HFFc6 (cell line): ENCODE measurements at regions not wholly inside any gene's neighbourhood (a gene's known extent, or its start where the extent isn't known, plus 50 kb on each side); places are given as distances from the start of the nearest gene placed in this dataset.

Experiments used
- DNase-seq: peaks from one replicate; pipeline ENCODE4 v3.0.0-alpha.2; 2018
- H3K27ac Mint-ChIP-seq: 2 replicates; pipeline ENCODE4 v1.8.0; 2020; ENCODE audit warnings: mild to moderate bottlenecking, mixed read lengths
- H3K27me3 Mint-ChIP-seq: 2 replicates; pipeline ENCODE4 v1.8.0; 2021; ENCODE audit warnings: mild to moderate bottlenecking, moderate library complexity, mixed read lengths; ENCODE audit not compliant: insufficient read depth
- H3K36me3 Mint-ChIP-seq: 2 replicates; pipeline ENCODE4 v1.8.0; 2021; ENCODE audit warnings: low read depth, mixed read lengths
- H3K4me1 Mint-ChIP-seq: 2 replicates; pipeline ENCODE4 v1.8.0; 2020; ENCODE audit warnings: low read depth, mixed read lengths
- H3K4me3 Mint-ChIP-seq: 2 replicates; pipeline ENCODE4 v1.8.0; 2020; ENCODE audit warnings: mild to moderate bottlenecking, moderate library complexity, mixed read lengths
- H3K9me3 Mint-ChIP-seq: 2 replicates; pipeline ENCODE4 v1.8.0; 2020; ENCODE audit warnings: mild to moderate bottlenecking, mixed read lengths
- CTCF ChIP-seq: fragments of 200-600 bp; sonication (generic); IDR thresholded peaks from 2 replicates; pipeline ENCODE4 v1.5.0; 2021; ENCODE audit warnings: antibody characterized with exemption, mild to moderate bottlenecking

- DNase-seq: no peak
- no peak for TF ChIP-seq CTCF
- no peaks in the 10 kb centered on the region for H3K4me1 Mint-ChIP-seq
- H3K27me3 Mint-ChIP-seq: peaks cover 2% of the 10 kb centered on the region; the same call in 1 of the 2 replicates
- no peak overlapping the region for H3K27ac Mint-ChIP-seq
- H3K4me3 Mint-ChIP-seq: no peak overlapping the region
- peaks cover 68% of the 10 kb centered on the region for H3K9me3 Mint-ChIP-seq
- no peaks in the 10 kb centered on the region; the same call in 1 of the 2 replicates for H3K36me3 Mint-ChIP-seq
Measured at GRCh38 chr6:170085475-170086401, 205.1 kb downstream of the DLL1 start.

DNA sequence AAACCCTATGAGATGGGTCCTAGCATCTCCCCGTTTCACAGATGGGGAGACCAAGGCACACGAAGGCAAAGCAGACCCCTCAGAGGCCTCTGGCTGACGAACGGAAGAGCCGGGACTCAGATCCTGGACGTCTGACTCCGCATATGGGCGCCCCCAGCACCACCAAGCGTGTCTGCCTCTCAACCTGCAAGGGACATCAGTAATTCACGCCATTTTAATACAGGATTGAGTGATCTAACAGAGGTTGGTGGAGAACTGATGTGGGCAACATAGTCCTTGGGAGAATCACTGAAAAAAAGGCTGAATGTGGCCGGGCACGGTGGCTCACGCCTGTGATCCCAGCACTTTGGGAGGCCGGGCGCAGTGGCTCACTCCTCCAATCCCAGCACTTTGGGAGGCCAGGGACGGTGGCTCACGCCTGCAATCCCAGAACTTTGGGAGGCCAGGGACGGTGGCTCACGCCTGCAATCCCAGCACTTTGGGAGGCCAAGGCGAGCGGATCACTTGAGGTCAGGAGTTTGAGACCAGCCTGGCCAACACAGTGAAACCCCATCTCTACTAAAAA, 206.6 kb downstream of the DLL1 start:
- Mint-ChIP-seq H3K27me3 (peaks cover 2% of the 10 kb centered on the region; the same call in 1 of the 2 replicates), H3K9me3 (peaks cover 64% of the 10 kb centered on the region), H3K36me3 (peaks cover under 1% of the 10 kb centered on the region), H3K4me3 (no peak overlapping the region), H3K4me1 (no peaks in the 10 kb centered on the region), H3K27ac (no peak overlapping the region)
- TF ChIP-seq CTCF: no peak
- no peak for DNase-seq

DNA sequence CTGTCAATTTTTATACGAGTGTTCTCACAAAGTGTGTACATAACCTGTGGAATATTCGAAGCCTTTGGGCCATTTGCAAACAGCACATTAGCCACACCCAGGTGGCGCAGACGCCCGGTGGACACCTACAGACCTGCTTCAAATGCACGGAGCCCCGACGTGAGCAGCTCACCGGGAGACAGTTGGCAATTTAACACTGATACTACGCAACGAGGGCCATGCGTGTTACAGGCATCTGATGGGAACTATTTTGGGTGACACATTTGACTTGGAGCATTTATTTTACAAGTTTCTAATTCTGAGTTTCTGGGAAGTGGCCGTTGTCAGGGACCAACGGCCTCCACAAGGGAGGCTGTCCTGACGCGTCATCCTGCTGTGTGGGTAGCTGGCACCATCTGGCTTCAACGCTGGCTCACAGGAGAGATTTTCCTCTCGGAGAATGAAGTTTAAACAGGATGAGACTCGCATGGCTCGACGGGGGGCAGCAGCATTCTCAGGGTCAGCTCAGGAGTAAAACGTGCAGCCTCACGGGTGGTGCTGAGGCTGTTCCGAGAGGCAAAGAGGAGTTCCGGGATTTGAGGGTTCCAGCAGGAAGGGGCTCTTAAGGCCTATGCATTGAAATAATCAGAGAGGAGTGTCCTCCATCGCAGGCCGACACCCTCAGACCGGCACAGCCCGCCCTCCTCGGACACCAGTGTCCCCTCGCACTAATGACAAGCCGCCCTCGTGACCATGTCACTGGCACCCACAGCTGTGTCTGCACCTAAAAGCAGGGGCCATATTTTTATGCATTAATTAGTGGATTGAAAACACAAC, 207.4 kb downstream of the DLL1 start:
- no peak for DNase-seq
- no peaks in the 10 kb centered on the region for H3K4me1 Mint-ChIP-seq

DNA sequence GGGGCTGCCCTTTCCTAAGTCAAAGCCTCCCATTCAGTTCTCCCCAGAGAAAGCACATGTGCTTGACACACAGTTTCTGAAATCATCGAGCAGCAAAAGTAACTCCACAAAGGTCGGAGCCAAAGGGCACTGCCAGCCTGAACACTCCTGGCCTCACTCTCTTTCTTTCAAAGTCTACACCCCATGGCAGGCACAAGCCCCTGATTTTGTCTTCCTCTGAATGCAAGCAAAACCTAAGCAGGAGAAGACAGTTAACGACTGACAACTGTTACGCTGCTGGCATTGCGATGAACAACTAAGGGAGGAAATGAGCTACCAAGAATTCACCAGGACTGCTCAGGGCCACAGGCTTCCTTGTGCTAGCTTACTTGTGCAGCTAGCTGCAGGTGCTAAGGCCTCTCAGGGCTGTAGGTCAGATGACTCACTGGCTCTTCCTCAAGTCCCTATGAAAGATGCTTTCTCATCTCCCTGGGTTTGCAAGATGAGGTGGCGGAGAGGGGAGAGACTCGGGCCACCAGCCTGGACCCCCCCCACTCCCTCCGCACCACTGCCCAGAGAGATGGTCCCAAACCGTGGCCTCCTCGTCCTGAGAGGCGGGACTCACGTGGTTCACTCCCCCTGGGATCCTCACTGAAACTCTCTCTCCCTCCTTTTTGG, 208.2 kb downstream of the DLL1 start:
- no peak for TF ChIP-seq CTCF
- peaks cover 68% of the 10 kb centered on the region for H3K9me3 Mint-ChIP-seq
- H3K4me1 Mint-ChIP-seq: no peaks in the 10 kb centered on the region
- H3K4me3 Mint-ChIP-seq: no peak overlapping the region
- H3K36me3 Mint-ChIP-seq: peaks cover 5% of the 10 kb centered on the region
- no peak for DNase-seq
- peaks cover 2% of the 10 kb centered on the region; the same call in 1 of the 2 replicates for H3K27me3 Mint-ChIP-seq
- no peak overlapping the region for H3K27ac Mint-ChIP-seq

More for the DNA sequence above, 207.4 kb downstream of the DLL1 start:
- Mint-ChIP-seq H3K9me3 (peaks cover 66% of the 10 kb centered on the region), H3K27ac (no peak overlapping the region), H3K36me3 (peaks cover 5% of the 10 kb centered on the region), H3K27me3 (peaks cover 2% of the 10 kb centered on the region; the same call in 1 of the 2 replicates), H3K4me3 (no peak overlapping the region)
- no peak for TF ChIP-seq CTCF

DNA sequence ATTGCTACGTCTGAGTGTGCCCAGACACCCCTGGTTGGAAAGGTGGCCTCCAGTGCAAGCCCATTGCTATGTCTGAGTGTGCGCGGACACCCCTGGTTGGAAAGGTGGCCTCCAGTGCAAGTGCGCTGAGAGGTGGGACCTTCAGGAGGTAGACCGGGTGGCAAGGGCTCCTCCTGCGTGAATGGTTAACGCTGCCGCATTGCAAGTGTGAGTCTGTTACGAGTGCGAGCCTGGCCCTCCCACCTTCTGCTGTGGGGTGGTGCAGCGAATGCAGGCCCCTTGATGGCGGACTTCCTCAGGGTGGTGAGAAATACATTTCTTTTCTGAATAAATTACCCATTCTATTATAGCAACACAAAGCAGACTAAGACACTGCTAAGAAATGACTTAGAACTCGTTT, 208.8 kb downstream of the DLL1 start:
- TF ChIP-seq CTCF: no peak
- Mint-ChIP-seq H3K36me3 (peaks cover 5% of the 10 kb centered on the region), H3K27me3 (peaks cover 2% of the 10 kb centered on the region; the same call in 1 of the 2 replicates), H3K4me3 (no peak overlapping the region), H3K9me3 (peaks cover 73% of the 10 kb centered on the region), H3K27ac (no peak overlapping the region), H3K4me1 (no peaks in the 10 kb centered on the region)
- DNase-seq: no peak
